T-helper 2 cell treated with Interferon-gamma antibody and Interleukin-4, amounts not matched to agents 5 μg/mL and 100 μg/mL, for 36 hours (primary cell): ENCODE measurements at regions not wholly inside any gene's neighbourhood (a gene's known extent, or its start where the extent isn't known, plus 50 kb on each side); places are given as distances from the start of the nearest gene placed in this dataset.

Experiments
- DNase-seq: peaks from one replicate; pipeline ENCODE4 v3.0.0; 2021; ENCODE audit warnings: low spot score
- H3K27ac Mint-ChIP-seq: one replicate; pipeline ENCODE4 v1.8.0; 2021; ENCODE audit warnings: mild to moderate bottlenecking, mixed read lengths
- H3K27me3 Mint-ChIP-seq: one replicate; pipeline ENCODE4 v1.8.0; 2021; ENCODE audit warnings: low read depth, mixed read lengths
- H3K36me3 Mint-ChIP-seq: one replicate; pipeline ENCODE4 v1.8.0; 2021; ENCODE audit warnings: low read depth, mixed read lengths
- H3K4me1 Mint-ChIP-seq: one replicate; pipeline ENCODE4 v1.8.0; 2021; ENCODE audit warnings: low read depth, mixed read lengths
- H3K4me3 Mint-ChIP-seq: one replicate; pipeline ENCODE4 v1.8.0; 2022; ENCODE audit warnings: mild to moderate bottlenecking, moderate library complexity, mixed read lengths
- H3K9me3 Mint-ChIP-seq: one replicate; pipeline ENCODE4 v1.8.0; 2021; ENCODE audit warnings: mixed read lengths

- Mint-ChIP-seq H3K27me3 (no peaks in the 10 kb centered on the region), H3K36me3 (no peaks in the 10 kb centered on the region), H3K4me3 (no peak overlapping the region), H3K4me1 (no peaks in the 10 kb centered on the region), H3K27ac (no peak overlapping the region), H3K9me3 (peaks cover 26% of the 10 kb centered on the region)
- no peak for DNase-seq
Observed at GRCh38 chr3:74808506-74809275, 194.2 kb upstream of the CNTN3 start.

- no peaks in the 10 kb centered on the region for H3K36me3 Mint-ChIP-seq
- H3K4me3 Mint-ChIP-seq, result no peak overlapping the region
- peaks cover 29% of the 10 kb centered on the region for H3K9me3 Mint-ChIP-seq
- H3K4me1 Mint-ChIP-seq, result no peaks in the 10 kb centered on the region
- no peak overlapping the region for H3K27ac Mint-ChIP-seq
- DNase-seq, result no peak
- H3K27me3 Mint-ChIP-seq, result no peaks in the 10 kb centered on the region
Observed at GRCh38 chr3:74801924-74802323, 187.5 kb upstream of the CNTN3 start.

GRCh38 chr3:74789111-74789510 is 174.7 kb upstream of the CNTN3 start:
- no peak for DNase-seq
- no peak overlapping the region for H3K4me3 Mint-ChIP-seq
- no peaks in the 10 kb centered on the region for H3K4me1 Mint-ChIP-seq
- H3K9me3 Mint-ChIP-seq, result peaks cover 3% of the 10 kb centered on the region
- no peak overlapping the region for H3K27ac Mint-ChIP-seq
- H3K36me3 Mint-ChIP-seq, result no peaks in the 10 kb centered on the region
- no peaks in the 10 kb centered on the region for H3K27me3 Mint-ChIP-seq

- Mint-ChIP-seq H3K36me3 (no peaks in the 10 kb centered on the region), H3K9me3 (peaks cover 3% of the 10 kb centered on the region), H3K4me3 (no peak overlapping the region), H3K4me1 (no peaks in the 10 kb centered on the region), H3K27me3 (no peaks in the 10 kb centered on the region), H3K27ac (no peak overlapping the region)
- DNase-seq, result no peak
Observed at GRCh38 chr3:74787011-74787410, 172.6 kb upstream of the CNTN3 start.

- no peak for DNase-seq
- no peaks in the 10 kb centered on the region for H3K27me3 Mint-ChIP-seq
- H3K27ac Mint-ChIP-seq, result no peak overlapping the region
- H3K4me1 Mint-ChIP-seq, result no peaks in the 10 kb centered on the region
- no peak overlapping the region for H3K4me3 Mint-ChIP-seq
- H3K9me3 Mint-ChIP-seq, result peaks cover 26% of the 10 kb centered on the region
- no peaks in the 10 kb centered on the region for H3K36me3 Mint-ChIP-seq
Observed at GRCh38 chr3:74771401-74771800, 156.9 kb upstream of the CNTN3 start.

- Mint-ChIP-seq H3K36me3 (no peaks in the 10 kb centered on the region), H3K4me3 (no peak overlapping the region), H3K4me1 (no peaks in the 10 kb centered on the region), H3K9me3 (peaks cover 23% of the 10 kb centered on the region), H3K27ac (no peak overlapping the region), H3K27me3 (no peaks in the 10 kb centered on the region)
- DNase-seq, result no peak
Observed at GRCh38 chr3:74768010-74768409, 153.6 kb upstream of the CNTN3 start.

- no peaks in the 10 kb centered on the region for H3K4me1 Mint-ChIP-seq
- no peaks in the 10 kb centered on the region for H3K27me3 Mint-ChIP-seq
- peaks cover 19% of the 10 kb centered on the region for H3K9me3 Mint-ChIP-seq
- no peak overlapping the region for H3K27ac Mint-ChIP-seq
- no peaks in the 10 kb centered on the region for H3K36me3 Mint-ChIP-seq
- DNase-seq, result no peak
- no peak overlapping the region for H3K4me3 Mint-ChIP-seq
Observed at GRCh38 chr3:74766405-74766804, 151.9 kb upstream of the CNTN3 start.

- no peaks in the 10 kb centered on the region for H3K27me3 Mint-ChIP-seq
- H3K4me1 Mint-ChIP-seq, result no peaks in the 10 kb centered on the region
- H3K4me3 Mint-ChIP-seq, result no peak overlapping the region
- H3K36me3 Mint-ChIP-seq, result no peaks in the 10 kb centered on the region
- peaks cover 17% of the 10 kb centered on the region for H3K9me3 Mint-ChIP-seq
- no peak for DNase-seq
- no peak overlapping the region for H3K27ac Mint-ChIP-seq
Observed at GRCh38 chr3:74763830-74764229, 149.4 kb upstream of the CNTN3 start.

GRCh38 chr3:74756674-74757073 is 142.2 kb upstream of the CNTN3 start:
- Mint-ChIP-seq H3K27me3 (no peaks in the 10 kb centered on the region), H3K27ac (no peak overlapping the region), H3K36me3 (no peaks in the 10 kb centered on the region), H3K9me3 (peaks cover 46% of the 10 kb centered on the region), H3K4me1 (no peaks in the 10 kb centered on the region), H3K4me3 (no peak overlapping the region)
- no peak for DNase-seq

- no peaks in the 10 kb centered on the region for H3K27me3 Mint-ChIP-seq
- no peaks in the 10 kb centered on the region for H3K36me3 Mint-ChIP-seq
- H3K4me3 Mint-ChIP-seq, result no peak overlapping the region
- no peak overlapping the region for H3K27ac Mint-ChIP-seq
- DNase-seq, result no peak
- H3K9me3 Mint-ChIP-seq, result peaks cover 35% of the 10 kb centered on the region
- H3K4me1 Mint-ChIP-seq, result no peaks in the 10 kb centered on the region
Observed at GRCh38 chr3:74752290-74752689, 137.8 kb upstream of the CNTN3 start.

GRCh38 chr3:74751775-74752174 is 137.3 kb upstream of the CNTN3 start:
- no peaks in the 10 kb centered on the region for H3K36me3 Mint-ChIP-seq
- no peaks in the 10 kb centered on the region for H3K27me3 Mint-ChIP-seq
- peaks cover 35% of the 10 kb centered on the region for H3K9me3 Mint-ChIP-seq
- no peak overlapping the region for H3K4me3 Mint-ChIP-seq
- no peaks in the 10 kb centered on the region for H3K4me1 Mint-ChIP-seq
- no peak overlapping the region for H3K27ac Mint-ChIP-seq
- DNase-seq, result no peak

- Mint-ChIP-seq H3K4me1 (no peaks in the 10 kb centered on the region), H3K4me3 (no peak overlapping the region), H3K27ac (no peak overlapping the region), H3K27me3 (no peaks in the 10 kb centered on the region), H3K36me3 (no peaks in the 10 kb centered on the region), H3K9me3 (peaks cover 35% of the 10 kb centered on the region)
- no peak for DNase-seq
Observed at GRCh38 chr3:74750901-74751300, 136.4 kb upstream of the CNTN3 start.

GRCh38 chr3:74739242-74739641 is 124.8 kb upstream of the CNTN3 start:
- Mint-ChIP-seq H3K4me1 (no peaks in the 10 kb centered on the region), H3K9me3 (peaks cover 21% of the 10 kb centered on the region), H3K36me3 (no peaks in the 10 kb centered on the region), H3K27ac (no peak overlapping the region), H3K4me3 (no peak overlapping the region), H3K27me3 (no peaks in the 10 kb centered on the region)
- DNase-seq, result no peak

- no peaks in the 10 kb centered on the region for H3K36me3 Mint-ChIP-seq
- H3K4me1 Mint-ChIP-seq, result no peaks in the 10 kb centered on the region
Observed at GRCh38 chr3:74722211-74722610, 107.8 kb upstream of the CNTN3 start.

GRCh38 chr3:74713977-74714376 is 99.5 kb upstream of the CNTN3 start:
- peaks cover 58% of the 10 kb centered on the region for H3K9me3 Mint-ChIP-seq
- no peaks in the 10 kb centered on the region for H3K27me3 Mint-ChIP-seq
- no peaks in the 10 kb centered on the region for H3K4me1 Mint-ChIP-seq
- no peak overlapping the region for H3K27ac Mint-ChIP-seq
- no peaks in the 10 kb centered on the region for H3K36me3 Mint-ChIP-seq
- no peak overlapping the region for H3K4me3 Mint-ChIP-seq
- no peak for DNase-seq

More at GRCh38 chr3:74722211-74722610, 107.8 kb upstream of the CNTN3 start:
- no peak overlapping the region for H3K4me3 Mint-ChIP-seq
- DNase-seq, result no peak
- no peaks in the 10 kb centered on the region for H3K27me3 Mint-ChIP-seq
- peaks cover 27% of the 10 kb centered on the region for H3K9me3 Mint-ChIP-seq
- no peak overlapping the region for H3K27ac Mint-ChIP-seq
